B cell (primary cell): ENCODE measurements at regions not wholly inside any gene's neighbourhood (a gene's known extent, or its start where the extent isn't known, plus 50 kb on each side); places are given as distances from the start of the nearest gene placed in this dataset. TPM values are rescaled to one million over a fixed set of nuclear protein-coding genes. Genes with fewer than 3 reads are reported as not detected.

Experiments used
- ATAC-seq: fragments of 200-7000 bp; cut with Tn5 transposase; one replicate; pipeline ENCODE4 v1.10.0; 2021; ENCODE audit warnings: low read depth, mild to moderate bottlenecking, moderate number of reproducible peaks, moderate library complexity
- CTCF ChIA-PET: fragments of 350-600 bp; sonication (Branson Sonifier 250); formaldehyde crosslinking; loops from one replicate; lab custom pipeline; 2021; ENCODE audit warnings: antibody characterized with exemption, inconsistent platforms; lab: Charles Lee
- POLR2A ChIA-PET: fragments of 350-600 bp; sonication (Branson Sonifier 250); formaldehyde crosslinking; loops from one replicate; lab custom pipeline; 2021; ENCODE audit warnings: antibody characterized with exemption; lab: Charles Lee
- DNase-seq: peaks from one replicate; pipeline ENCODE4 v3.0.0; 2013
- H2AFZ ChIP-seq: 2 replicates; pipeline ENCODE4 v1.6.1; 2012; ENCODE audit warnings: mild to moderate bottlenecking, low read depth, low read length; ENCODE audit not compliant: insufficient read depth, poor library complexity, severe bottlenecking
- H3K27ac ChIP-seq, 2 donors: 1 replicate in 1 of 2; 2 replicates in 1 of 2; pipeline ENCODE4 v1.5.1; 2012 to 2013; ENCODE audit warnings: low read length in 2 of 2, mild to moderate bottlenecking in 2 of 2, moderate library complexity in 1 of 2
- H3K27me3 ChIP-seq, 4 experiments: fragments of 200-600 bp in 1 of 4; sonication (generic) in 1 of 4; replicated peaks in 1 of 4; 1 replicate in 2 of 4; 2 replicates in 2 of 4; pipeline versions ENCODE4 v1.6.1 to v1.7.0; 2013 to 2016; ENCODE audit warnings: low read length in 3 of 4, mild to moderate bottlenecking in 2 of 4, mixed read lengths in 1 of 4, moderate library complexity in 1 of 4; ENCODE audit not compliant: insufficient read depth in 4 of 4, control insufficient read depth in 3 of 4; ENCODE audit errors: control extremely low read depth in 1 of 4
- H3K36me3 ChIP-seq, 2 experiments: replicated peaks in 1 of 2; 1 replicate in 1 of 2; 2 replicates in 1 of 2; pipeline versions ENCODE4 v1.6.1 to v1.7.1; 2013; ENCODE audit warnings: low read length in 1 of 2; ENCODE audit not compliant: insufficient read depth in 2 of 2, control insufficient read depth in 1 of 2; ENCODE audit errors: control extremely low read depth in 1 of 2, extremely low read depth in 1 of 2
- H3K4me1 ChIP-seq, 2 donors: fragments of 200-600 bp in 1 of 2; sonication (generic) in 1 of 2; 1 replicate in 1 of 2; 2 replicates in 1 of 2; pipeline versions ENCODE4 v1.5.1 to v1.6.1; 2013 to 2017; ENCODE audit warnings: low read length in 2 of 2; ENCODE audit not compliant: control insufficient read depth in 2 of 2, insufficient read depth in 2 of 2
- H3K4me2 ChIP-seq: replicated peaks from 2 replicates; pipeline ENCODE3; 2012; ENCODE audit warnings: mild to moderate bottlenecking, low read depth, low read length; ENCODE audit not compliant: poor library complexity, severe bottlenecking
- H3K4me3 ChIP-seq, 5 experiments: fragments of 200-600 bp in 1 of 5; sonication (generic) in 1 of 5; 1 replicate in 3 of 5; 2 replicates in 2 of 5; pipeline versions ENCODE4 v1.5.1 to v1.7.0; 2011 to 2016; ENCODE audit warnings: low read length in 4 of 5, mild to moderate bottlenecking in 4 of 5, low read depth in 2 of 5, control low read depth in 1 of 5, moderate library complexity in 1 of 5; ENCODE audit not compliant: insufficient read depth in 1 of 5; ENCODE audit errors: control extremely low read depth in 1 of 5, extremely low read depth in 1 of 5
- H3K79me2 ChIP-seq: fragments of 200-600 bp; sonication (generic); one replicate; pipeline ENCODE4 v1.6.0; 2016; ENCODE audit warnings: low read length; ENCODE audit not compliant: control insufficient read depth, insufficient read depth
- H3K9ac ChIP-seq: fragments of 200-600 bp; sonication (generic); 2 replicates; pipeline ENCODE4 v1.6.1; 2017; ENCODE audit warnings: mild to moderate bottlenecking, low read length, moderate library complexity
- H3K9me3 ChIP-seq, 3 donors: one replicate each; pipeline versions ENCODE4 v1.6.1 to v1.7.1; 2013; ENCODE audit warnings: low read length in 2 of 3; ENCODE audit not compliant: control insufficient read depth in 2 of 3, insufficient read depth in 1 of 3; ENCODE audit errors: control extremely low read depth in 1 of 3
- H4K20me1 ChIP-seq: 2 replicates; pipeline ENCODE4 v1.6.0; 2012; ENCODE audit warnings: mild to moderate bottlenecking, low read length; ENCODE audit not compliant: insufficient read depth, control insufficient read depth, poor library complexity, severe bottlenecking
- H3K27ac Mint-ChIP-seq: one replicate; pipeline ENCODE4 v1.8.0; 2021; ENCODE audit warnings: mixed read lengths
- H3K27me3 Mint-ChIP-seq: one replicate; pipeline ENCODE4 v1.8.0; 2021; ENCODE audit warnings: mixed read lengths
- H3K4me1 Mint-ChIP-seq: one replicate; pipeline ENCODE4 v1.8.0; 2021; ENCODE audit warnings: mixed read lengths
- H3K4me3 Mint-ChIP-seq: one replicate; pipeline ENCODE4 v1.8.0; 2021; ENCODE audit warnings: mixed read lengths
- H3K9me3 Mint-ChIP-seq: one replicate; pipeline ENCODE4 v1.8.0; 2022; ENCODE audit warnings: mixed read lengths; ENCODE audit not compliant: insufficient read depth
- CTCF ChIP-seq: fragments of 200-600 bp; IDR thresholded peaks from one replicate; pipeline ENCODE4 v1.8.0; 2022; ENCODE audit warnings: antibody characterized with exemption, mild to moderate bottlenecking
- EZH2 ChIP-seq: IDR thresholded peaks from 2 replicates; pipeline ENCODE4 v1.6.1; 2012; ENCODE audit warnings: borderline replicate concordance, low read depth, mild to moderate bottlenecking, moderate library complexity, low read length; ENCODE audit not compliant: insufficient read depth, poor library complexity, severe bottlenecking
- WGBS: methylation state at CpG from one replicate; pipeline ENCODE4 v1.1.5; 2013; ENCODE audit warnings: missing lambda C conversion rate; ENCODE audit not compliant: insufficient coverage; 5-methylcytosine and 5-hydroxymethylcytosine counted together
- intact Hi-C: fragments of 100-400 bp; cut with micrococcal nuclease; formaldehyde crosslinking; loops from one replicate; pipeline ENCODE4 v1.10.0; 2022
- small RNA-seq: library from RNA; depleted of rRNA; stranded (forward); fragments of <200 nt; gene quantifications from one replicate; pipeline ENCODE3, GENCODE V24; 2012; ENCODE audit warnings: low replicate concordance, low read depth; ENCODE audit not compliant: insufficient read length

DNA sequence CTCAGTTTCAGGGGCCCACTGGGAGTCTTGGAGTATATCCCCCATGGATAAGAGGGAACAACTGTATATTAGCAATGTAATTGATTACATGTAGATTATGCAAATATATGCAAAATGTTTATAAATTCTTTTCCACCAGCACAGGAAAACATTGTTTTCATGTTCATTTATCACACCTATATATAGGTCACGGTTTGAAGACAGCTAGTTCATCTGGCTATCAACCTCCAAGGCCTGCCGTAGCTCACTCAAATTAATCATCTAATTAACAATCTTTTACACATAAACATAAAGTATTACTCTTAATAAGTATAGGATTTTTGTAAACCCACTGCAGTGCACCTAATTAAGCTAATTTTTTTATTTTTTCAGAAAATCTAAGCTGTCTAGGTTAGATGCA, 53.7 kb upstream of the SP4 start:
- no peaks in the 10 kb centered on the region for H3K79me2 ChIP-seq
- no peaks in the 10 kb centered on the region for H3K36me3 ChIP-seq
- intact Hi-C loops = no loop called here
- no peaks in the 10 kb centered on the region for H4K20me1 ChIP-seq
- DNase-seq (no peak), ATAC-seq (no peak)
- H3K9me3 ChIP-seq = peaks cover 0 to 16% (median 11%) of the 10 kb centered on the region in 3 donors
- no peak overlapping the region for H3K4me3 ChIP-seq
- H2AFZ ChIP-seq = no peak overlapping the region
- no peaks in the 10 kb centered on the region for H3K4me1 ChIP-seq
- no peak overlapping the region for H3K27ac ChIP-seq
- Mint-ChIP-seq H3K9me3 (peaks cover 8% of the 10 kb centered on the region), H3K4me3 (no peak overlapping the region), H3K4me1 (peaks cover 7% of the 10 kb centered on the region), H3K27ac (no peak overlapping the region), H3K27me3 (no peaks in the 10 kb centered on the region)
- no peak overlapping the region for H3K9ac ChIP-seq
- no peaks in the 10 kb centered on the region for H3K27me3 ChIP-seq
- no peak overlapping the region for H3K4me2 ChIP-seq
- CTCF ChIA-PET = interaction anchor here (0.9 kb wide), 1 partner anchor 41 kb away, joined by 3 read pairs; no protein-coding TSS in a partner anchor
- POLR2A ChIA-PET = no interaction called here
- TF ChIP-seq CTCF (no peak), EZH2 (no peak)
- no CpG with 5 or more reads among the region's 2 CpGs for WGBS

GRCh38 chr7:21377545-21377944, 50.3 kb upstream of the SP4 start:
- 100% methylated on average over 2 of the region's 2 CpGs for WGBS

More at GRCh38 chr7:21377545-21377944, 50.3 kb upstream of the SP4 start:
- CTCF ChIA-PET = interaction anchor here (0.6 kb wide), 1 partner anchor 678 kb away, joined by 3 read pairs; no protein-coding TSS in a partner anchor
- no peak overlapping the region for H2AFZ ChIP-seq
- H3K4me2 ChIP-seq = no peak overlapping the region
- H3K9ac ChIP-seq = no peak overlapping the region
- intact Hi-C loops = no loop called here
- H3K36me3 ChIP-seq = no peaks in the 10 kb centered on the region
- Mint-ChIP-seq H3K27me3 (no peaks in the 10 kb centered on the region), H3K4me1 (no peaks in the 10 kb centered on the region), H3K4me3 (no peak overlapping the region), H3K9me3 (peaks cover 8% of the 10 kb centered on the region), H3K27ac (no peak overlapping the region)
- H3K27ac ChIP-seq = no peak overlapping the region
- TF ChIP-seq CTCF = peak; percentile 40
- no peak for TF ChIP-seq EZH2
- ATAC-seq (no peak), DNase-seq (no peak)
- no peaks in the 10 kb centered on the region for H3K27me3 ChIP-seq
- peaks cover 0 to 16% (median 14%) of the 10 kb centered on the region in 3 donors for H3K9me3 ChIP-seq
- H3K79me2 ChIP-seq = no peaks in the 10 kb centered on the region
- H4K20me1 ChIP-seq = no peaks in the 10 kb centered on the region
- H3K4me3 ChIP-seq = no peak overlapping the region
- no peaks in the 10 kb centered on the region for H3K4me1 ChIP-seq
- POLR2A ChIA-PET = no interaction called here

Small RNA genes lying in the stretch of these regions (small RNA-seq; reads per million reads assigned to genes)
- not detected for gene RN7SL542P
